ENCODE measurements at regions not wholly inside any gene's neighbourhood (a gene's known extent, or its start where the extent isn't known, plus 50 kb on each side); places are given as distances from the start of the nearest gene placed in this dataset.

- no peak for DNase-seq
- no peak overlapping the region for H3K27ac ChIP-seq
- no peak overlapping the region for H3K4me3 ChIP-seq
- intact Hi-C loops (cut with DNase I; ENCODE audit: low total_unique reads): no loop called here
- no peaks in the 10 kb centered on the region for H3K9me3 ChIP-seq
- no peaks in the 10 kb centered on the region for H3K4me1 ChIP-seq
- no peaks in the 10 kb centered on the region for H3K27me3 ChIP-seq
- WGBS, 2 donors (ENCODE audit: low coverage in 1 of 2): 77 to 100% methylated on average over 1 to 2 of the region's 2 CpGs
- TF ChIP-seq EP300 (IDR thresholded peaks at IDR 0.05; ENCODE audit: low read depth) (no peak), POLR2AphosphoS5 (IDR thresholded peaks at IDR 0.05) (no peak), POLR2A (IDR thresholded peaks at IDR 0.05) (no peak), CTCF (IDR thresholded peaks at IDR 0.05) (no peak)
- in situ Hi-C loops (cut with MboI; ENCODE audit: low pct_ligation_motif_present in 1 of 4, low pct_unique_long_range_greater_than_20kb in 1 of 4, low sequenced_read_pairs in 3 of 4): loop anchor here in 1 of 4 donors (25.0 kb wide), 1 partner anchor 128 kb away; no protein-coding TSS in a partner anchor
- no peaks in the 10 kb centered on the region for H3K36me3 ChIP-seq
Measured at GRCh38 chr20:24784607-24785006, 164.5 kb upstream of the CST7 start.

DNA sequence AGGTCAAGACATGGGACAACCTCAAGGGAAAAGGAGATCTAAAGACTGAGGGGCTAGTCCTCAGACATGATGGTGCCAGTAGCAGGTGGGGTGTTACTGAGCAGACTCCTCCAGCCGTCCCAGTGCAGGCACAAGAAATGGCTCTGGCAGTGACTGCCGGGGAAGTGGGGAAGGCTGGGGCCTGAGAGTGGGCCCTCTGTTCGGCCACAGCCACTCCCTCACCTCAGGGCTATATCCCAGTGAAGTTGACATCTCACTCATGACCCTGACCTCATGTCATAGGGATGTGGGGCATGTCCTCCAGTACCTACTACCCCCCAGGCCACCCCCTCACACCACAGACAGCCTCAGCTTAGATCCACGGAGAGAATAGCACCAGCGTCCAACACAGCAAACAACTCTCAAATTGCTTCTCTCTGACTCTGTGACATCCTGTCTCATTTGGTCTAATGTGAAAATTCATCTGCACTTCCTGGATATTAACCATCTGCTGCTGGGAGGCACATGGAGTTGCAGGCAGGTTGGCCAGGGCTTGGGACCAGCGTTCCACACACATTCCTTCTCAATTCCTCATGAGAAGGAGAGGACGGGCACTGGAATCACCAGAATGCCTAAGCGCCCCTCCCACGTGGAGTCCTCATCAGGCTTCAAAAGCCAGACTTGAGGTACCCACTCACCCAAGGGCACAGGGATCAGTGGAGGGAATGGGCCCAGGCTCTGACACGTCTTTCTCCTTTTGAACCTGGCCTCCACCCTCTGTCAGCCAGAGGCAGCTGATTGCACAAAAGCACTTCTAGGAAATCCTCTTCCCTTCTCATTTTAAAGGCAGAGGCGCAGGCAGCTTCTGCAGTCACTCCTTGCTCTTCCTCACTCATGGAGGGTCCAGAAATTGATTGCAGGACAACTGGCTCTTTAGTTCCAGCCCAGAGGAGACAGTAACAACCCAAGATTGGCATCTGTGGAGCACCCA lies 163.6 kb upstream of the CST7 start:
- Histone ChIP-seq H3K36me3 (no peaks in the 10 kb centered on the region), H3K9me3 (no peaks in the 10 kb centered on the region), H3K4me1 (no peaks in the 10 kb centered on the region), H3K27me3 (no peaks in the 10 kb centered on the region), H3K4me3 (no peak overlapping the region), H3K27ac (no peak overlapping the region)
- in situ Hi-C loops (cut with MboI; ENCODE audit: low pct_ligation_motif_present in 1 of 4, low pct_unique_long_range_greater_than_20kb in 1 of 4, low sequenced_read_pairs in 3 of 4): loop anchor here in 1 of 4 donors (25.0 kb wide), 1 partner anchor 127 kb away; no protein-coding TSS in a partner anchor
- intact Hi-C loops (cut with DNase I; ENCODE audit: low total_unique reads): no loop called here
- no peak for DNase-seq
- WGBS, 2 donors (ENCODE audit: low coverage in 1 of 2): 86% methylated on average over 1 to 11 of the region's 11 CpGs
- TF ChIP-seq POLR2A (IDR thresholded peaks at IDR 0.05): no peak
- TF ChIP-seq CTCF (IDR thresholded peaks at IDR 0.05): no peak
- no peak for TF ChIP-seq EP300 (IDR thresholded peaks at IDR 0.05; ENCODE audit: low read depth)
- TF ChIP-seq POLR2AphosphoS5 (IDR thresholded peaks at IDR 0.05): no peak

DNA sequence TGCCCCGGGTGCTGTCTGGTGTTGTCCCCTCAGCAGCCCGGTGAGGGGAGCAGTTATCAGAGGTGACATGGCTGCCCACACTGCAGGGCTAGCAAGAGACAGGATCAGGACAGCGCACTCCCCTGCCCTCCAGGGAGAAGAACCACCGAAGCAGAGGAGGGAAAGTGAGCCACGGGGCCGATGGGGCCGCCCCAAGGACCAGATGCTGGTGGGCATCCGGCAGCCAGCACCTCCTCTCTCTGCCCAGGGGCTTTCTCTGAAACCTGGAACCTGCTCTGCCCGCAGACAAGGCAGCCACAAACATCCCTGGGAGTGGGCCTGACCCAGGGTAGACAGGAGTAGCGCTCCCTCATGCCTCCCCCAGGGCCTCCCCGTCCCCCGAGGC lies 163.0 kb upstream of the CST7 start:
- in situ Hi-C loops (cut with MboI; ENCODE audit: low pct_ligation_motif_present in 1 of 4, low pct_unique_long_range_greater_than_20kb in 1 of 4, low sequenced_read_pairs in 3 of 4) (loop anchor here in 1 of 4 donors (25.0 kb wide), 1 partner anchor 126 kb away; no protein-coding TSS in a partner anchor), intact Hi-C loops (cut with DNase I; ENCODE audit: low total_unique reads) (no loop called here)
- no peak overlapping the region for H3K4me3 ChIP-seq
- DNase-seq: no peak
- no peaks in the 10 kb centered on the region for H3K4me1 ChIP-seq
- H3K36me3 ChIP-seq: no peaks in the 10 kb centered on the region
- 97% methylated on average over 9 of the region's 12 CpGs; no CpG with 5 or more reads in 1 of the 2 donors for whole genome bisulfite sequencing, 2 donors (ENCODE audit: low coverage in 1 of 2)
- no peak for TF ChIP-seq POLR2AphosphoS5 (IDR thresholded peaks at IDR 0.05)
- no peak for TF ChIP-seq POLR2A (IDR thresholded peaks at IDR 0.05)
- H3K27me3 ChIP-seq: no peaks in the 10 kb centered on the region
- no peak overlapping the region for H3K27ac ChIP-seq
- no peaks in the 10 kb centered on the region for H3K9me3 ChIP-seq

GRCh38 chr20:24786646-24787045 lies 162.4 kb upstream of the CST7 start:
- H3K4me3 ChIP-seq: no peak overlapping the region
- no peak for DNase-seq
- H3K36me3 ChIP-seq: no peaks in the 10 kb centered on the region
- no peaks in the 10 kb centered on the region for H3K4me1 ChIP-seq
- no peaks in the 10 kb centered on the region for H3K27me3 ChIP-seq
- H3K27ac ChIP-seq: no peak overlapping the region
- TF ChIP-seq POLR2A (IDR thresholded peaks at IDR 0.05) (no peak), EP300 (IDR thresholded peaks at IDR 0.05; ENCODE audit: low read depth) (no peak), POLR2AphosphoS5 (IDR thresholded peaks at IDR 0.05) (no peak), CTCF (IDR thresholded peaks at IDR 0.05) (no peak)
- in situ Hi-C loops (cut with MboI; ENCODE audit: low pct_ligation_motif_present in 1 of 4, low pct_unique_long_range_greater_than_20kb in 1 of 4, low sequenced_read_pairs in 3 of 4) (loop anchor here in 1 of 4 donors (25.0 kb wide), 1 partner anchor 126 kb away; no protein-coding TSS in a partner anchor), intact Hi-C loops (cut with DNase I; ENCODE audit: low total_unique reads) (no loop called here)
- no peaks in the 10 kb centered on the region for H3K9me3 ChIP-seq
- WGBS, 2 donors (ENCODE audit: low coverage in 1 of 2): 85% methylated on average over 7 of the region's 7 CpGs; no CpG with 5 or more reads in 1 of the 2 donors

Data from transverse colon (tissue), 4 donors.